Esophagus (tissue), 2 donors: ENCODE measurements at regions not wholly inside any gene's neighbourhood (a gene's known extent, or its start where the extent isn't known, plus 50 kb on each side); places are given as distances from the start of the nearest gene placed in this dataset.

Experiments used
- H3K27ac ChIP-seq, 2 donors: one replicate each; pipeline ENCODE4 v1.5.1; 2013; ENCODE audit warnings: low read depth in 2 of 2, mild to moderate bottlenecking in 2 of 2, inconsistent platforms in 1 of 2, low read length in 1 of 2, moderate library complexity in 1 of 2
- H3K27me3 ChIP-seq, 2 donors: one replicate each; pipeline ENCODE4 v1.6.1; 2013; ENCODE audit warnings: low read length in 2 of 2, control low read depth in 1 of 2, mild to moderate bottlenecking in 1 of 2; ENCODE audit not compliant: insufficient read depth in 2 of 2, control insufficient read depth in 1 of 2
- H3K36me3 ChIP-seq, 2 donors: one replicate each; pipeline ENCODE4 v1.6.1; 2013; ENCODE audit warnings: low read length in 1 of 2; ENCODE audit not compliant: control insufficient read depth in 2 of 2, insufficient read depth in 2 of 2
- H3K4me1 ChIP-seq, 2 donors: one replicate each; pipeline ENCODE4 v1.6.1; 2013; ENCODE audit warnings: low read length in 1 of 2; ENCODE audit not compliant: control insufficient read depth in 2 of 2, insufficient read depth in 2 of 2
- H3K4me3 ChIP-seq, 2 donors: one replicate each; pipeline ENCODE4 v1.5.1; 2013; ENCODE audit warnings: low read length in 2 of 2, mild to moderate bottlenecking in 2 of 2, low read depth in 1 of 2, moderate library complexity in 1 of 2
- H3K9me3 ChIP-seq, 2 donors: one replicate each; pipeline ENCODE4 v1.6.1; 2013; ENCODE audit warnings: mild to moderate bottlenecking in 2 of 2, low read depth in 1 of 2, low read length in 1 of 2, moderate library complexity in 1 of 2; ENCODE audit not compliant: control insufficient read depth in 2 of 2, insufficient read depth in 1 of 2
- WGBS, 2 donors: extraction: QIAGEN DNeasy Blood & Tissue Kit; methylation state at CpG; one replicate each; pipeline ENCODE4 v1.1.7; 2013; 5-methylcytosine and 5-hydroxymethylcytosine counted together
- donor health status: healthy with polysubstance abuse.
- donor health status: Bipolar disorder and iron deficiency.

GRCh38 chr6:22470454-22471131, 98.8 kb upstream of the HDGFL1 start:
- H3K9me3 ChIP-seq: no peaks in the 10 kb centered on the region
- no peak overlapping the region for H3K4me3 ChIP-seq
- no peaks in the 10 kb centered on the region for H3K27me3 ChIP-seq
- peak overlapping the region; percentile 35 to 39 for H3K27ac ChIP-seq
- no peaks in the 10 kb centered on the region for H3K36me3 ChIP-seq
- 55 to 56% methylated on average over 7 of the region's 7 CpGs for WGBS, 2 donors
- H3K4me1 ChIP-seq: peaks cover 0 to 3% of the 10 kb centered on the region in 2 donors

GRCh38 chr6:22471132-22471690, 98.2 kb upstream of the HDGFL1 start:
- 10 to 13% methylated on average over 4 of the region's 4 CpGs for WGBS, 2 donors
- Histone ChIP-seq H3K27me3 (no peaks in the 10 kb centered on the region), H3K4me1 (peaks cover 0 to 3% of the 10 kb centered on the region in 2 donors), H3K27ac (peak overlapping the region in 1 of 2 donors; percentile 39), H3K4me3 (no peak overlapping the region), H3K9me3 (no peaks in the 10 kb centered on the region), H3K36me3 (no peaks in the 10 kb centered on the region)

DNA sequence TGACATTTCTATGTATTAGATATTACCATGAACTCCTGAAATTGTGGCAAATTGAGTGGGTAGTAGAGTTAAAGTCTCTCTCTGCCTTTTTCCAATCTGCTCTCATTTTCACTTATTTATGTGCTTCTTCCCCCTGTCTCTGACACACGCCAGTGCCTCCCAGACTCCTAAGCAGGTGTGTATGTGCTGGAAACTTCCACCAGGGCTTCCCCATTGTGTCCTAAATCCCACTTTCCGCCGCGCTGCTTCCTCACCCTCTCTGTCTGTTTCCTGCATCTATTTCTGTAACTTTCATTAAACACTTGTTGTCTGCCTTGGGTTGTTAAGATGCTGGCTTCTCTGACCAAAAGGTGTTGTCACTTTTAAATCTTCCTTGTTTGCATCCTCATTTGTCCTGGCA, 97.6 kb upstream of the HDGFL1 start:
- WGBS, 2 donors: 64 to 84% methylated on average over 4 of the region's 4 CpGs
- H3K36me3 ChIP-seq: no peaks in the 10 kb centered on the region
- no peaks in the 10 kb centered on the region for H3K9me3 ChIP-seq
- no peak overlapping the region for H3K27ac ChIP-seq
- H3K4me1 ChIP-seq: peaks cover 0 to 3% of the 10 kb centered on the region in 2 donors
- no peak overlapping the region for H3K4me3 ChIP-seq
- no peaks in the 10 kb centered on the region for H3K27me3 ChIP-seq

DNA sequence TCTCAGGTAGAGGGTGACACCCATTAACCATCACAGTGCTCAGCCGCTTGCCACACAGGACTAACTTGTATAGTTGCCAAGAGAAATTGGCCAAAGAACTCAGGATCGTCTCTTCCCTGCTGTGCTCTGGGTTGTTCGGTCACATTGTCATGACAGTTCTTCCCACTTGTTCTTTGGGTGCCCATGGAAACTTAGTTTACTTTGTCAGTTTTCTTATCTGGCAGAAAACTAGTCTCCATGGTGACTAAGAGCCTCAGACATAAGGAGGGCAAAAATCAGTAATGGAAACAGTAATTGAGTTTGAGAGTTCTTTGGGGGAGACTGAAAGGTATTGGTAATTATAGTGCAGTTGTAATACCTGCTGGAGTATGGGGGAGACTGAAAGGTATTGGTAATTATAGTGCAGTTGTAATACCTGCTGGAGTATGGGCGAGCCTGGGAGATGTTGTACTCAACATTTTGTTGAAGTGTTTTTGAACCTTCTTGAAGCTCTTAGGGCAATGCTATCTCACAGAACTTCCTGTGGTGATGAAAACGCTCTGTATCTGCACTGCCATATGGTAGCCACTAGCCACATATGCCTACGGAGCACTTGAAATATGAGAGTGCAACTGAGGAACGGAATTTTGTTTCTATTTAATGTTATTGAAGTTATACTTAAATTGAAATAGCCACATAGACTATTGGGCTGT, 95.2 kb upstream of the HDGFL1 start:
- H3K9me3 ChIP-seq: no peaks in the 10 kb centered on the region
- no peaks in the 10 kb centered on the region for H3K27me3 ChIP-seq
- H3K27ac ChIP-seq: no peak overlapping the region
- 82 to 83% methylated on average over 7 of the region's 7 CpGs for WGBS, 2 donors
- H3K36me3 ChIP-seq: no peaks in the 10 kb centered on the region
- H3K4me3 ChIP-seq: no peak overlapping the region
- peaks cover 0 to 3% of the 10 kb centered on the region in 2 donors for H3K4me1 ChIP-seq

DNA sequence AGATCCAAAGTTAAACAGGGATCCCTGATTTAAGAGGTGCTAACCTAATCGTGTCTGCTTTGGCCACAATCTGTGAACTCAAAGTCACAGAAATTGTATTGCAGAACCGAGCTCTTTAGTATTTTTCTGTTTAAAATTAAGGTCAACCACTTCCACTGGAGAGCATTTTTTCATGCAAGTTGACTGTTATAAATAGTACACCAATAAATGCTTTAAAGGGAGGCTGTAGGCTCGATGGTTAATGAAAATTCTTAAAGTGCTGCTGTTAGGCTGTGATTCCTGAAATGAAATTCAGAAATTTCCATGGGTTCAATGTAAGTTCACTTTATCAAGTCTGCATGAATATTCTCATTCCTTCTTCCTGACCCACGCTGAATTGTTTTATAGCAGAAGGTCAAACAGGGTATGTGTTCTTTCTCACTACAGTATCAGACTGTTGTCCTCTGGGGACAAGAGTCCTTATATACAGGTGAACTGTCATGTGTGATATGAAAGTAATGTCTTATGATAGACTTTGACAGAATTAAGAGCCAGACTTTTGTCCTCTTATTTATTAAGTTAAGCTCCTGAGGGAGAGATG, 92.5 kb upstream of the HDGFL1 start:
- H3K36me3 ChIP-seq: no peaks in the 10 kb centered on the region
- no peak overlapping the region for H3K4me3 ChIP-seq
- no peak overlapping the region for H3K27ac ChIP-seq
- no peaks in the 10 kb centered on the region for H3K27me3 ChIP-seq
- 63 to 69% methylated on average over 4 of the region's 4 CpGs for WGBS, 2 donors
- no peaks in the 10 kb centered on the region for H3K4me1 ChIP-seq
- no peaks in the 10 kb centered on the region for H3K9me3 ChIP-seq

DNA sequence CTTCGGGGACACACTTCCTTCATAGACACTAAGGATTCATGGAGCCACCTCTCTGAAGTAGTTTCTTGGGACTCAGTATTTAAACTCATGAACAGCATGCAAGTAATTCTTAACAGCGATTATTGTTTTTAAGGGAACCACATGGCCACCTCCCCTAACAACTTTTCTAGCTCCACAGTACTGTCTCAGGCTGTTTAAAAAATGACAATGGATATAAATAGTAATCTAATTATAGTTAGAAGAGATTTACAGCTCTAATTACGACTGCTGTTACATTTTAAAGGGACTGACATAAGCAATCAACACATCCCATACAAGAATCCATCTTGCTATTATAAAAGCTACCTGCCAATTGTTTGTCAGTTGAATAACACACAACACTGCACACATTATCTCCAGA, 72.1 kb upstream of the HDGFL1 start:
- no peaks in the 10 kb centered on the region for H3K27me3 ChIP-seq
- 80 to 82% methylated on average over 3 of the region's 3 CpGs for WGBS, 2 donors
- H3K4me1 ChIP-seq: no peaks in the 10 kb centered on the region
- no peak overlapping the region for H3K4me3 ChIP-seq
- H3K9me3 ChIP-seq: no peaks in the 10 kb centered on the region
- H3K27ac ChIP-seq: no peak overlapping the region
- no peaks in the 10 kb centered on the region for H3K36me3 ChIP-seq

DNA sequence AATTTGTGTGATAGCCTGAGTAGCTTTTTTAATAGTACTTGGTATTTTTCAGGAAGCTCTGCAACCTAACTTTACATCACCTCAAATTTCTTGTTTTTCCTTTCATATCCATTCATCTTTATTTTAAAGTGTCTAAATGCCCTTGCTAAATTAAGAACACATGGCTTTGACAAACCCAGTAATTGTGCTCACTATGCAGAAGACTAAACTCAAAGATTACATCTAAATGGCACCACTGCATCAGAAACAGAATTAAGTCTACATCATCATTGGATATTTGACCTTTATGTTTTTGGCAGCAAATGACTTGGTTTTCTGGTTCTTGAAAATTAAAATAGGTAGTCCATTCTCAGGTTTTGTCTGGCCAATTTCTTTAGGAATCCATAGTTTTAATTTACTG, 69.6 kb upstream of the HDGFL1 start:
- H3K36me3 ChIP-seq: no peaks in the 10 kb centered on the region
- no peaks in the 10 kb centered on the region for H3K4me1 ChIP-seq
- no peaks in the 10 kb centered on the region for H3K9me3 ChIP-seq
- no peak overlapping the region for H3K4me3 ChIP-seq
- H3K27me3 ChIP-seq: no peaks in the 10 kb centered on the region
- H3K27ac ChIP-seq: no peak overlapping the region

DNA sequence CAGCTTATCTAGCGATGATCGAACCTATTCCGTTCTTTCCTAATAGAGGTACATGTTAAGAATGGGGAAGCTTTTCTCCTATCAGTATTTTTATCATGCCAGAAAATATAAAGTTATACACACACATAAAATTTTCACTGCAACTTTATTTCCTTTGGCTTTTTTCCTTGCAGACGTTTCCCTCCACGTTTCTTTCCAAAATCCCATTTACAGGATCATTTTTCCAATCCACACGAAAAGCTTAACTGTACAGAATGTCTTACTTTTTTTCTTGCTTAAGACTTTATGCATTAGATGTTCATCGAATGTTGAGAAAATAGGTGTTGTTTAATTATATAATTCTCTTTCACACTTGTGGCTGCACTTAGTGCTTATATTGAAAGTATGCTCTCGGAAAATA, 62.9 kb upstream of the HDGFL1 start:
- Histone ChIP-seq H3K27ac (no peak overlapping the region), H3K36me3 (no peaks in the 10 kb centered on the region), H3K4me3 (no peak overlapping the region), H3K9me3 (no peaks in the 10 kb centered on the region), H3K4me1 (no peaks in the 10 kb centered on the region), H3K27me3 (no peaks in the 10 kb centered on the region)
- WGBS, 2 donors: 89% methylated on average over 8 of the region's 8 CpGs

DNA sequence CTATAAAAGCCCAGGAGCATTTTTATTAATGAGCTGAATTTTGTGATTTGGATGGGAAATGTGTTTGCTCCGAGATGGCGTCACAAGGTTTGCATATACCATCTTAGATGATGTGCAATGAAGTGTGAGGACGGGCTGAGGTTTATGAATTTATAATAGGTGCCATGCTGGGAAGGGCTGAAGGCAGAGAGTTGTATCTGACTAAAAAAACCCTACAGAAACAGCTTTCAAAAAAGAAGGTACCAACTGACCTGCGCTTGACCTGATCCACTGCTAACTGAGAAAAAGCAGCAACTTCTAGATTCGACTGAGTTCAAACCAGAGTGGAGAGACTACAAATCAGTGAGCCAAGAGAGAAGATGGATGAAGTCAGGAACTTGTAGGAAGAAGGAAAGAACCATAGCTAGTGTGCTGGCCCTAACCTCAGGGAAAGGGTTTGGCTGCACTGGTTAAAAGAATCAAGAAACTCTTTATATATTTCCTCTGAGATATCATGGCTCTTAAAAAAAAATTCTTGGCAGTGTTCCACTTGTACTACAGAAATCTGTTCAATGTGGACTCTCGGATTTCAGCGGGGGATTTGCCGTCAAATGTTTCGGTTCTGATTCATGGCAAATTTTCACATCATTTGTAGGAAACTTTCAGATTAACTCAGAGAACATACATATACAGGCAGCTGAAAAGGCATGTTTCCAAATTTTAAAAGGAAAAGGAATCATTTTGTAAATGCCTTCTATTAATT, 56.5 kb upstream of the HDGFL1 start:
- Histone ChIP-seq H3K27ac (no peak overlapping the region), H3K36me3 (no peaks in the 10 kb centered on the region), H3K9me3 (no peaks in the 10 kb centered on the region), H3K27me3 (no peaks in the 10 kb centered on the region), H3K4me3 (no peak overlapping the region), H3K4me1 (no peaks in the 10 kb centered on the region)
- WGBS, 2 donors: 84 to 86% methylated on average over 9 of the region's 9 CpGs
